ENCODE measurements at regions not wholly inside any gene's neighbourhood (a gene's known extent, or its start where the extent isn't known, plus 50 kb on each side); places are given as distances from the start of the nearest gene placed in this dataset.
"Not testable (repeated sequence)": the region's sequence is repeated elsewhere in the genome, so short reads cannot be mapped to it uniquely, and the experiment has no call there.

DNA sequence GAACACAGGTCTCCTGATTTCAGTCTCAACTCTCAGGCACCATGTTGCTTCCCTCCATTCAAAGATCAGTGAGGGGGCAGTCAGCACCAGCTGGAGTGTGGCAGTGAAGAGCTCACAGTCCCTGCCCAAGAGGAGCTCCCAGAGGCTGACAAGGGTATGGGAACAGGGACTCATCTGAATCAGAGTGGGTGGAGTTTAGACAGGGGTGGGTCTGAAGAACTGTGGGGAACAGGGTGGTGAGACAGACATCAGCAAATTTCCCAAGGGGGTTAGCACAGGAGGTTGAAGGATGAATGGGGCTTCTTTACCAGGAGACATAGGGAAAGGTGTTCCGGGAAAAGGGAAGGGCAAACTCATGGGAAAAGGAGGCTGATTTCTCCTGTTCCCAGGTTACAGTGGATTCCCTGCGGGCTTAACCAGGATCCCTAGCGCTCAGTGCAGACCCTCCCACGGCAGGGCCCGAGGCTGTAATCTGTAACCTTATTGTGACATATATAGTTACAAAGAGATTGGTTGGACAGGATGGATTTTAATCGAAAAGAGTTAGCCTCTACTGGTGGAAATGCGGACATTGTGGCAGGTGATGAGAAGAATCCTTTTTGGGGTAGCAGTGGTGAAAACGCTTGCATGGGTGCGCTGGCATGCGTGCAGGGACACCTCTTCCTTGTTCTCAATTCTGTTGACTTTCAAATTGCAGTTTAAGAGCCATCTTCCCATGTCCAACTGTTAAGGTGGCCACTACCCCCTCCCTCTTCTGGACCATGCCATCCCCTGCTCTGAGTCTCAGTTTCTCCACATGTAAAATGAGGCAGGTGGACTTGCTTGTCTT is 160.3 kb downstream of the SMAD6 start:
- Mint-ChIP-seq H3K9me3 (no peaks in the 10 kb centered on the region), H3K27me3 (peaks cover 16 to 49% (median 37%) of the 10 kb centered on the region in 5 donors), H3K27ac (no peak overlapping the region), H3K4me3 (no peak overlapping the region), H3K4me1 (peaks cover 0 to 25% (median 1%) of the 10 kb centered on the region in 4 donors), H3K36me3 (no peaks in the 10 kb centered on the region)
- DNase-seq (peak in 1 of 10 donors; percentile 10), ATAC-seq (no peak)
- POLR2A ChIA-PET = no interaction called here

DNA sequence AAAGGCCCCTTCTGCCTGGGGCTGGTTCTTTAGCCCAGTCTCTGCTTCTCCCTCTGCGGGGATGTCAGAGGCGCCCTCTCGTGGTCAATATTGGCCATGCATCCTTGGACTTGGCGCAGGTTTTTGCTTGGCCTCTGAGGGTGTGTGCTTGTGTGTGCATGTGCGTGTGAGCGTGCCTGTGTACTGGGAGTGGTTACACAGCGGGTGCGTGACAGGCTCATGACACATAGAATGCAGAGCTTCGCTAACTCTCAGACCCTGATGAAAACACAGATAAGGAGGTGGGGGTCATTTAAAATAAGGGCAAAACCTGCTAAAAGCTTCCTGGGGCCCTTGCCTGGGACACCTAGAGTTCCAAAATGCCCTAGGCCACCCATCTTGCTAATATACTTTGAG is 160.9 kb downstream of the SMAD6 start:
- POLR2A ChIA-PET = no interaction called here
- no peak overlapping the region for H3K4me3 Mint-ChIP-seq
- no peaks in the 10 kb centered on the region for H3K36me3 Mint-ChIP-seq
- H3K27ac Mint-ChIP-seq = no peak overlapping the region
- ATAC-seq = peak; percentile 82 to 87
- peaks cover 15 to 55% (median 35%) of the 10 kb centered on the region in 5 donors for H3K27me3 Mint-ChIP-seq
- H3K4me1 Mint-ChIP-seq = peaks cover 0 to 25% (median 1%) of the 10 kb centered on the region in 4 donors
- DNase-seq = peak; percentile 34 to 78 (median 57)
- H3K9me3 Mint-ChIP-seq = no peaks in the 10 kb centered on the region

DNA sequence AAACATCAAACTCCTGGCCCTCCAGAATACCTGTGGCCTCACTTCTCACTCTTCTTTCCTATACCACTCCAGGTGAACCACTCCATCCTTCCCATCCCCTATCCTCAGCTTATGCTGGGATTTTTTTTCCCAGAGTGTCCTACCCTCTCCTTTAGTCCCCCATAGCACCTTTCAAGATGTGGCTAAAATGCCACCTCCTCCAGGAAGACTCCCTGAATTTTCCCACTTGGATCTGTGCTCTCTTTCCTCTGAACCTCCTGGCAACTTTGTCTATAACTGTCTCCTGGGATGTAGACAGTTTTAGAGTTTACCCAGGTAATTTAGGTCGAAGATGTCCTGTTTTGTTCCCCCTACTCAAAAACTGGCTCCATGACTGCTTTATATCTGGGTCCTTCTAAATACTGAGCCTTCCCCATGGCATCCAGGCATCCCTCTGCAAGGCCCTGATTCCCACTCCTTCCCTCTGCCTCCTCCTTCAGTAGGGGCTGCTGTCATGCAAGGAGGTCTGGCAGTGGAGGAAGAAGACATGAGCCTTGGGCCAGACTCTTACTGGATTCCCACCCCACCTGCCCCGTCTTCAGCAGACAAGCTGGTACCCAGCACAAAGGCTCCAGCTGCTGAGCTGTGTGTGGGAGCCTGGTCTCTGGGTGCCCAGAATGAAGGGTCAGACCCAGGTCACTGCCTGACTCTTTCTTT is 161.5 kb downstream of the SMAD6 start:
- no peak overlapping the region for H3K4me3 Mint-ChIP-seq
- peaks cover 15 to 61% (median 34%) of the 10 kb centered on the region in 5 donors for H3K27me3 Mint-ChIP-seq
- no peaks in the 10 kb centered on the region for H3K36me3 Mint-ChIP-seq
- no peak overlapping the region for H3K27ac Mint-ChIP-seq
- H3K9me3 Mint-ChIP-seq = no peaks in the 10 kb centered on the region
- H3K4me1 Mint-ChIP-seq = peaks cover 0 to 25% (median 1%) of the 10 kb centered on the region in 4 donors
- DNase-seq = peak in 1 of 10 donors; percentile 7
- POLR2A ChIA-PET = no interaction called here
- no peak for ATAC-seq

DNA sequence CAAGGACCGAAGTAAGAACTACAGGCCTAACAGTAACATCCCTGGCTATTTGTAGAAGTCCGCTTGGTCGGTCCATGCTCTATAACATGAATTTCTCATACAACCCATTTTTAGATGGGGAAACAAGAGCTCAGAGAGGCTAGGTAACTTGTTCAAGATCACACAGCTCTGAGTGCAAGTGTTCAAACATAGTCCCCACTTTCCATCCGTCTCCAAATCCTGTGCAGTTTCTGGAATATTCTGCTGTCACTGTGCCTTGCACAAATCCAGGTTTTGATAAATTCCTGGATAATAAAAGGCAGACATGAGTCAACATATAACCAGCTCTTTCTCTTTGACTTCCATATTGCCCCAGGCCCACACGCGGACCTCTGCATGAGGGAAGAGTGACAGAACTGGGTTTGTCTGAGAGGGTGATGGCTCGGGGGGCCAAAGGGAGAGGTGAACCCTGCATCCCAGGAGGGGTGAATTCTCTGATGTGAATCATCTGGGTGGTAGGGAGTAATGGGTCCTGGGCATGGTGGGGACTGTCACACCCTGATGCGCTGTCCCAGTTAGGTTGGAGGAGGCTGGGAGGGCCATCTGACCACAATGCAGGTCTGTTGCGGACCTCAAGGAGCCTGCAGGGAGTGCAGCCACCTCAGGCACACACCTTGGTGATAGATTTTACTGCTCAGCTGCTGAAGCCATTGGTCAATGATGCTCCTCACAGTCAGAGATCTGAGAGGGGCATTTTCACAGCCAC is 162.2 kb downstream of the SMAD6 start:
- no peaks in the 10 kb centered on the region for H3K36me3 Mint-ChIP-seq
- H3K4me1 Mint-ChIP-seq = peaks cover 0 to 25% (median 1%) of the 10 kb centered on the region in 4 donors
- H3K27ac Mint-ChIP-seq = no peak overlapping the region
- H3K9me3 Mint-ChIP-seq = no peaks in the 10 kb centered on the region
- peaks cover 11 to 68% (median 33%) of the 10 kb centered on the region in 5 donors for H3K27me3 Mint-ChIP-seq
- POLR2A ChIA-PET = no interaction called here
- no peak overlapping the region for H3K4me3 Mint-ChIP-seq
- DNase-seq = peak in 1 of 10 donors; percentile 5
- no peak for ATAC-seq

DNA sequence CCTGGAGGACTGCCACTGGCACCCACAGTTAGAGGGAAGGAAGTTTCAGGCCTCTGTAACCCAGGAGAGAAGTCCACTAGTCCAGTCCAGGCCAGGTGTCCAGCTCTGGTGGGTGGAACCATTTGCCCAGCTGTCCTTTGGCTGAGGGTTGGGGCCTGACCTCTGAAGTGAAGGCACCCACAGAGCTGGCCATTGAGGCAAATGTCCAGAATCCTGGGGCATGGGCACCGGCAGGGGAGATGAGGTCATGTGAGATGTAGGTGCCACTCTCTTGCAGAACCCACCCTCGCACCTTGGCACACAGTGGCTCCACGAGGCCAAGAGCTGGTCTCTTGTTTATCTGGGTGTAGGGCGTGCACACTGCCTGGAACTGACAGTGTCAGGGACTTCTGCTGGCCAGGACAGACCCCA is 162.8 kb downstream of the SMAD6 start:
- H3K27ac Mint-ChIP-seq = no peak overlapping the region
- peak in 1 of 10 donors; percentile 5 for DNase-seq
- H3K9me3 Mint-ChIP-seq = no peaks in the 10 kb centered on the region
- no peak for ATAC-seq
- H3K27me3 Mint-ChIP-seq = peaks cover 14 to 69% (median 28%) of the 10 kb centered on the region in 5 donors
- H3K4me3 Mint-ChIP-seq = no peak overlapping the region
- H3K36me3 Mint-ChIP-seq = peaks cover 0 to 5% (median 0%) of the 10 kb centered on the region in 3 donors
- POLR2A ChIA-PET = no interaction called here
- peaks cover 0 to 25% (median 1%) of the 10 kb centered on the region in 4 donors for H3K4me1 Mint-ChIP-seq

DNA sequence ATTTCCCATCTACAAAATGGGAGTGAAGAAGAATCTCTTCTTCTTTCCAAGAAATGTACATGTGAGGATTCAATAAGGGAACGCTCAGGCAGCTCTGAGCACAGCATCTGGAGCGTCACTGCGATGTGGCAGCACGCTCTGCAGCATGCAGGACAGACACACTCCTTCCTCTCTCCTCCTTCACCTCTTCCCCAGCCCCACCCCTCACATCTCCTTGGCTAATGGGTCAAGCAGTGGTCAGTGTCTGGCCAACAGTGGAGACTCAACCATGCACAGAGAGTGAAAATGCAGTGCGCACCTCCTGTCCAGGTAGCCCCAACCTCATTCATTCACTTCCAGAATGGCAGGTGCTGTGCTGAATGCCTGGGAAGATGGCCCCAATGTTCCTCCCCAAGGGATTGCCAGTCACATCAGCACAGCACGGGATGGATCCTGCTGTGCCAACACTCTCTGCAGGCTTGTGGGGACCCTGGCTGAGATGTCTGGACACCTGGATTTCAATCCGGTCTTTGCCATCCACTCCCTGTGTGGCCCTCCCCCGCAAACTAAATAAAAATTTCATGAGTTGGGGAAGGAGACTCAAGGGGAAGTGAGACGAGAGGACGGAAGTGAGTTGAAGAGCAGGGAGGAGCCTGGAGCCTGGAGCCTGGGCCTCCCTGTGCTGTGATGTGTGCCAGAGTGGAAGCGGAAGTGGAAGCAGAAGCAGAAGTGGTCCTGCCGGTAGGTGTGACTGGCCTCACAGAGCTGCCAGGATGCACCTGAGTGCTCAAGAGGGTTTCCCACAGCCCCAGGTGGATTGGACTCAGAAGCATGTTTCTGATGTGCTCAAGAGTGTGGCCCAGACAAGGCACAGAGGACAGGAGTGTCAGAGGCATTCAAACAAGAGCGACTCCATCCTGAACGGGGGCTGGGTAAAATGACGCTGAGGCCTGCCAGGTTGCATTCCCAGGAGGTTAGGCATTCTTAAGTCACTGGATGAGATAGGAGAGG is 163.9 kb downstream of the SMAD6 start:
- Mint-ChIP-seq H3K4me3 (peak overlapping the region in 1 of 10 donors; percentile 54), H3K27me3 (peaks cover 16 to 60% (median 27%) of the 10 kb centered on the region in 5 donors), H3K9me3 (peaks cover 0 to 3% (median 0%) of the 10 kb centered on the region in 9 donors), H3K27ac (peak overlapping the region in 3 of 10 donors; percentile 18 to 73 (median 57)), H3K36me3 (peaks cover 0 to 5% (median 0%) of the 10 kb centered on the region in 3 donors), H3K4me1 (peaks cover 0 to 25% (median 1%) of the 10 kb centered on the region in 4 donors)
- ATAC-seq (peak in 1 of 2 donors; percentile 74), DNase-seq (peak in 2 of 10 donors; percentile 12 to 52)
- POLR2A ChIA-PET = no interaction called here

DNA sequence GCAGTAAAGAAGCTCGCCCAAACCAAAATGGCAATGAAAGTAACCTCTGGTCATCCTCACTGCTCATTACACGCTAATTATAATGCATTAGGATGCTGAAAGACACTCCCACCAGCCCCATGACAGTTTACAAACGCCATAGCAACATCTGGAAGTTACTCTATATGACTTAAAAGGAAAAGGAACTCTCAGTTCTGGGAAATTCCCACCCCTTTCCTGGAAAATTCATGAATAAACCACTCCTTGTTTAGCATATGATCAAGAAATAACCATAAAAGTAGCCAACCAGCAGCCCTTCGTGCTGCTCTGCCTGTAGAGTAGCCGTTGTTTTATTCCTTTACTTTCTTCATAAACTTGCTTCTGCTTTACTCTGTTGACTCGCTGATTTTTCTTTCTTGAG is 164.6 kb downstream of the SMAD6 start:
- peak overlapping the region in 1 of 10 donors; percentile 73 for H3K27ac Mint-ChIP-seq
- POLR2A ChIA-PET = no interaction called here
- H3K4me1 Mint-ChIP-seq = peaks cover 0 to 25% (median 1%) of the 10 kb centered on the region in 4 donors
- peaks cover 0 to 5% (median 0%) of the 10 kb centered on the region in 3 donors for H3K36me3 Mint-ChIP-seq
- ATAC-seq (no peak), DNase-seq (no peak)
- peaks cover 16 to 55% (median 27%) of the 10 kb centered on the region in 5 donors for H3K27me3 Mint-ChIP-seq
- peaks cover 0 to 3% (median 0%) of the 10 kb centered on the region in 9 donors for H3K9me3 Mint-ChIP-seq
- H3K4me3 Mint-ChIP-seq = peak overlapping the region in 1 of 10 donors; percentile 34

DNA sequence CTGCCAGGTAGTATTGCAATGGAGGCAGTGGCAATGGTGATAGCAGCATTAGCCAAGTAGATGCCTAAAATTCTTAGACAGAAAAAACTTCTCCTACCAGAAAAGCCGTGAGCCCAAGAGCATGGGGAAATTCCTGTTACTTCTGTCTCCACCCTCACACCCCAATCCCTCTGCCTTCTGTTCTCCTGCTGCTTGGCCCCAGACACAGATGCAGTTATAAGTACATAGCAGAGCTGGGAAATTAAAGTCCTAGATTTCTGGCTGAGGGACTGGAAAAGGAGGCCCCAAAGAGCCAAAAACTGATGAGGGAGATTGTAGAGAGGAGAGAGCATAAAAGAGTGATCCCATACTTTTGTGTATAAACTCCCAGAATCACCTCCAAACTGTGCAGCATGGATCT is 166.9 kb downstream of the SMAD6 start:
- no peak for DNase-seq
- H3K4me1 Mint-ChIP-seq = peaks cover 0 to 16% (median 0%) of the 10 kb centered on the region in 4 donors
- no peak for ATAC-seq
- peaks cover 0 to 5% (median 0%) of the 10 kb centered on the region in 3 donors for H3K36me3 Mint-ChIP-seq
- no peak overlapping the region for H3K27ac Mint-ChIP-seq
- POLR2A ChIA-PET = no interaction called here
- no peak overlapping the region for H3K4me3 Mint-ChIP-seq
- peaks cover 11 to 32% (median 16%) of the 10 kb centered on the region in 5 donors for H3K27me3 Mint-ChIP-seq
- H3K9me3 Mint-ChIP-seq = peaks cover 0 to 3% (median 0%) of the 10 kb centered on the region in 9 donors

DNA sequence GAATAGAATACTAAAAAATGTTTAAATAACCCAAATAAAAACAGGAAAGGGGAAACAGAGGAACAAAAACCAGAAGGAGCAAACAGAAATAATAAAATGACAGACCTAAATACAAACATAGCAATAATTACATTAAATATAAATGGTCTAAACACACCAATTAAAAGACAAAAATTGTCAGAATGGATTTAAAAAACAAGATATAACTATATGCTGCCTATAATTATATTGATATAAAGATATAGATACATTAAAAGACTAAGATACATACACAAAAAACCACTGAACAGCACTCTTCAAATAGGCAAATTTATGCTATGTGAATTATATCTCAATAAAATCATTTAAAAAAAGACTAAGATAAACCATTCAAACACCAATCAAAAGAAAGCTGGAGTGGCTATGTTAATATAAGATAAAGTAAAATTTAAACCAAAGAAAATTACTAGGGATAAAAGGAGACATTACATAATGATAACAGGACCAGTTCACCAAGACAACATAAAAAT is 168.9 kb downstream of the SMAD6 start:
- Mint-ChIP-seq H3K27ac (no peak overlapping the region), H3K4me3 (no peak overlapping the region), H3K36me3 (peaks cover 0 to 5% (median 0%) of the 10 kb centered on the region in 3 donors), H3K4me1 (peaks cover 0 to 11% (median 0%) of the 10 kb centered on the region in 4 donors), H3K27me3 (peaks cover 10 to 31% (median 16%) of the 10 kb centered on the region in 5 donors), H3K9me3 (peaks cover 0 to 3% (median 0%) of the 10 kb centered on the region in 9 donors)
- ATAC-seq (no peak), DNase-seq (no peak)
- POLR2A ChIA-PET = no interaction called here

DNA sequence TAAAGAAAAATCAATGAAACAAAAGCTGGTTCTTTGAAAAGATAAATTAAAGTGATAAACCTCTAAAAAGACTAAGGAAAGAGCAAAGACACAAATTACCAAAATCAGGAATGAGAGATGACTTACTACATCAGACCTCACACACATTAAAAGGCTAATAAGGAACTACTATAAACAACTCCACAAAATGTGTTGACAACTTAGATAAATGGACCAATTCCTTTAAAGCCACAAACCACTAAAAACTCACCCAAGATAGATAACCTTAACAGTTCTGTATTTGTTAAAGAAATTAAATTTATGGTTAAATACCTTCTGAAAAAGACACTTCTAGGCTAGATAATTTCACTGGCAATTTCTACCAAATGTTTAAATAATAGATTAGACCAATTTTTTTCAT is 170.4 kb downstream of the SMAD6 start:
- Mint-ChIP-seq H3K36me3 (peaks cover 0 to 5% (median 0%) of the 10 kb centered on the region in 3 donors), H3K4me3 (no peak overlapping the region), H3K27me3 (peaks cover 3 to 26% (median 10%) of the 10 kb centered on the region in 5 donors), H3K27ac (no peak overlapping the region), H3K4me1 (peaks cover 0 to 2% (median 0%) of the 10 kb centered on the region in 4 donors), H3K9me3 (peaks cover 0 to 3% (median 0%) of the 10 kb centered on the region in 9 donors)
- DNase-seq = no peak
- POLR2A ChIA-PET = no interaction called here
- no peak for ATAC-seq

DNA sequence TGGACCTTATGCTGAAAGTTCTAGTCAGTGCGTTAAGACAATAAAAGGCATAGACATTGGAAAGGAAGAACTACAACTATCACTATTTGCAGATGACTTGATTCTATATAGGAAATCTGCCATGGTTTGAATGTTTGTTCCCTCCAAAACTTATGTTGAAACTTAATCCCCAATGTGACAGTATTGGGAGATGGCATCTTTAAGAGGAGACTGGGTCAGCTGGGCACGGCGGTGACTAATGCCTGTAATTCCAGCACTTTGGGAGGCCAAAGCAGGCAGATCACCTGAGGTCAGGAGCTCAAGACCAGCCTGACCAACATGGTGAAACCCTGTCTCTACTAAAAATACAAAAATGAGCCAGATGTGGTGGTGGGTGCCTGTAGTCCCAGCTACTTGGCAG is 171.3 kb downstream of the SMAD6 start:
- H3K4me3 Mint-ChIP-seq, H3K36me3 Mint-ChIP-seq, H3K27ac Mint-ChIP-seq, DNase-seq, ATAC-seq, H3K4me1 Mint-ChIP-seq, H3K9me3 Mint-ChIP-seq, POLR2A ChIA-PET: not testable (repeated sequence)
- H3K27me3 Mint-ChIP-seq = peaks cover 3 to 17% (median 8%) of the 10 kb centered on the region in 5 donors

All from naive thymus-derived CD8-positive, alpha-beta T cell (primary cell).